ENCODE measurements at regions not wholly inside any gene's neighbourhood (a gene's known extent, or its start where the extent isn't known, plus 50 kb on each side); places are given as distances from the start of the nearest gene placed in this dataset.
"Not testable (repeated sequence)": the region's sequence is repeated elsewhere in the genome, so short reads cannot be mapped to it uniquely, and the experiment has no call there.

DNA sequence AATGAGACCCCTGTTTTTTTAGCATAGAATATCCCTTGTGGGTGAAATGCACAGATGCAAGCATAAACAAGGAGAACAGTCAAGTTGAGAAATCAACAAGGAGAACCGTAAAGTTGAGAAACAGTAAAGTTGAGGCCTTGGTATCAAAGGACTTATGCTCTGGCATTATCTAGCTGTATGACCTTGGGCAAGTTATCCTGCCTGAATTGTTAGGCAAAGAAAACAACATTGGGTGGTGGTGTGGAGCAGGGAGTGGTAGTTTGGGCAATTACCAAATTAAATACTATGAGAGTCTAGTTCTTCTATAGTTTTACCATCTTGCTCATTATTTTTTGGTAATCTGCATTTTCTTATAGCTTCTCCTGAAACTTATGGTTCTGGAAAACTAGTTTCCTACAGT, 573.4 kb upstream of the ARPP21 start:
- DNase-seq, result no peak

DNA sequence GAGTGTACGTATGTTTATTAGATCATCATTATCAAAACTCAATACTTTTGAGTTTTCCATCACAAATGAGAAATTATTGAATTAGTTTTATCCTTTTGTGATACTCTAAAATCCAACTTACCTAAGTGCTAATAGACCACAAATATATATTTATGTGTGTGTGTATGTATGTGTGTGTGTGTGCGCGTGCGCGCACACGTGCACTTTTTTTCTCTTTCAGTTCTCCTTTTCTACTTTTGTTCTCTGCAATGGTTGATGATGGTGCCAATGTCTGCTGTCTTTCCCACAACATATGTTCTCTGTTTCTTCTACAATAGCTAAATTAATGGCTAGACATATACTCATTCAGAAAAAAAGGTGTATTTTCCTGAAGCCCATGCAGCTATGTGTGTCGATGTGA, 571.6 kb upstream of the ARPP21 start:
- no peak for DNase-seq

DNA sequence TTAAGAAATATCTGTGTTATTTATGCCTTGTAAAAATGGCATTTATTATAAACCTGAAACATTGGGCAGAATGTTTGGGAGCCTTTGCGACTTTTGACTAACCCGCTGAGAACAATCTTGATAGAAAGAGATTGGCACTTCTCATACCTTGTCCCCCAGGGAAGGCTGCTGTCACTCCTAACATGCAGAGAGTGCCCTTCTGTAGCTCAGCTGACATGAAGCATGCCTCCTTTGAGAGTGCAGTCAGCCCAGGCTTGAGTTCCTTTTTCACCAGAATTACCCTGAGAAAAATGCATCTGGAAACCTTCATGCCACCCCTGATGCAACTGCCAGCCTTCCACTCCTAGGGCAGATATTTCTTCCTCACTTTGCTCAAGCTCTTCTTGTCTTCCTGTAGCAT, 569.2 kb upstream of the ARPP21 start:
- no peak for DNase-seq

DNA sequence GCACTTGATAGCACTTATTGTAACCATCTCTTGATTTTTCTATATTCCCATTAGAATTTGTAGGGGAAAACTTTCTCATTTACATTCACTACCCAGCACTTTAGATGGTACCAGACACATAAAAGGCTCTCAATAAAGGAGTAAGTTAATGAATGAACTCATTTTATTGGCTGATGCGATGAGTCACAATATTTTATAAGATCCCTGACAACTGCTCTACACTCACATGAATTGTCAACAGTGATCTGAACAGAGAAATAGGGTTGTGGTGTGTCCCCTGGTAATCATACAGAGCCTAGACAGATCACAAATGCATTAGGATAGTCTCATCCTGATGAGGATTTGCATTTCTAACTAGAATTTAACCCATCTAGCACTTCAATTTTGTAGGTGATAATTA, 567.6 kb upstream of the ARPP21 start:
- no peak for DNase-seq

DNA sequence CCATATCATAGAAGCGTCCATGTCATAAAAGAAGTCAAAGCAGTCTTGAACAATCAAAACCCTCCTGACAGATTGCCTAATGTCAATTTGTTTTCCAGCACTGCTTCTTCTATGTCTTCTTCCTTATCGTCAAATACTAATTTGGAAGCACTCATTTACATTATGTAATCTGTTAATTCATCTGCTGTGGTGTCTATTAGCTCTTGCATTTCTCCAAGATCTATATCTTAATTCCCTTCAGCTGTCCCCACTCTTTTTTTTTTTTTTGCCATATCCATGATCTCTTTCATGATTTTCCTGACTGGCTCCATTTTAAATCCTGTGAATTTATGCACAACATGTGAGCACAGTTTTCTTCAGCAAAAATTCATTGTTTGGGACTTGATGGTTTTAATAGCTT, 560.5 kb upstream of the ARPP21 start:
- DNase-seq, result no peak

DNA sequence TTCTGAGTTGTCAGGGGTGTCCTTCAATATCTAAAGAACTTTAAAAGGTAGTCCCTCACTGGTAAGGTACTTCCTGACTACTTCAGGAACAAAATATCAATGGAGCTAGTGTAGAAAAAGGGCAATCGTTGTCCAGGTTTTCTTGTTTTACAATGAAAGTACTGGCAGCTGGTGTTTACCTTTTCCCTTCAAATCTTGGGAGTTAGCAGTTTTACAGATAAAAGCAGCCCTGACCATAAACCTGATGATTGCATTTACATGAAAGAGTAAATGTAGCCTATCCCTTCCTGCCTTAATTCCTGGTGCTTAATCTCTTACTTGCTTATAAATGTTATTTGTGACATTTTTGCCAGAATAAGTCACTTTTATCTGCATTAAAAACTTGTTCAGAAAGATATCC, 559.9 kb upstream of the ARPP21 start:
- no peak for DNase-seq

DNA sequence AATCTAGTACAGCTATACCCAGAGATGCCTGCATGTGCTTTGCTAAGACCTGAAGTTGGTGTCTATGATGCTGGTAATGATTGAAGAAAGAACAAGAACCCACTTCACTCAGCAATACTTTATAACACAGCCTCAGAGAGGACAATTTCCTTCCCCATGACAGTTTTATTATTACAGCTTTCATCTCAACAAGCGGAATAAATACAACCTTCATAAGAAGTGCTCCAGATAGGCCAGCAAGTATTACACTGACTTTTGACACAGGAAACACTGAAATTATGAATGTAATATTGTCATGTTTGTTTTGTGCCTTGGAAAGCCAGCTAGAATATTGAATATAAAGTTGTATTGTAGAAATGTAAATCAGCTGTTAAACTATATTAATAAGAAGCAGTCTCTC, 557.4 kb upstream of the ARPP21 start:
- DNase-seq, result no peak

DNA sequence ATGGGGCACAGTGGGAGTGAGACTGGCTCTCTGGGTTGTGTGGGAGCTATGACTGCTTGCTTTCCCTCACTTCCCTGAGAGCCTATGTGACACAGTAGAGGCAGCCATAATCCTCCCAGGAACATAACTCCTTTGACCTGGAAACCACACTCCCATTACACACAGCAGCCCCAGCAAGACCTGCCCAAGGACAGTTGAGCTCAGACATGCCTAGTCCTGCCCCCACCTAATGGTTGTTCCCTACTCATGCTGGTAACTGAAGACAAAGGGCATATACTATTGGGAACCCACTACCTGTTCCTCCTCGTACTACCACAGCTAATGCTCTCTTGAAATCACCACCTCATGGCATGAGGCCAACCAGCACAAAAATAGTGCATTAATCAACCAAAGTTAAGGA, 550.4 kb upstream of the ARPP21 start:
- no peak for DNase-seq

DNA sequence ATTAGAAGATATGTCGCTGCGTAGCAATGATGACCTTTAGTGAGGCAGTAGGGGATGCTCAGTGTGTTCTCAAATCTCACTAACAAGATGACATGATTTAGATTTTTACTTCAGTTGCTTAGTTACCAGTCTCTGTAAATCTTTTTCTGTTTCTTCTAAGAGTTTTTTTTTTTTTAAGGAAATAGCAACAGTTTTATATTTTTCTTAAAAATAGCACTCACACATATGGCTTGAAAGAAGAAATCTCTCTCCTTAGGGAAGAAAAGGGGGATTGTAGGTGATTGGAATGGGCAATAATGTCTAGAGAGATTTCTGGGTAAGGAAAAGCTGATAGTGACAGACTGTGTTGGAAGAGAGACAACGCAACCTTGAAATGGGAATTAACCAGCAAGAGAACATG, 524.6 kb upstream of the ARPP21 start:
- DNase-seq, result no peak

DNA sequence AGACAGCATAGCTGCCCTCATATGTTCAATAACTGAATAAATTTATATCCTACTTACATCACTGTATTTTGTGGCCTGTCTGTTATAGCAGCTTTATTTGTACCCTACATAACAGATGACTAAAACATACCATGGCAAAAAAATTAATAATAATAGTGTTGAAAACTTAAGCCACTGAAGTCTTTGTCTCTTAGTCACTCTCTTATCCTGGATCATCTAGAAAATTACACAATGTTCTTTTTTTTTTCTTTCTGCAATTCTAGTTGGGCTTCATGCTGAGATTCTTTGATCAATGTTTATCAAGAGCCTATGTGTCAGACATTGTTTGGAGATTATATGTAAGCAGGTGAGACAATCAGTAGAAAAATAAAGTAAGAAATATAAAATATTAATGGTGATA, 519.3 kb upstream of the ARPP21 start:
- DNase-seq, result no peak

DNA sequence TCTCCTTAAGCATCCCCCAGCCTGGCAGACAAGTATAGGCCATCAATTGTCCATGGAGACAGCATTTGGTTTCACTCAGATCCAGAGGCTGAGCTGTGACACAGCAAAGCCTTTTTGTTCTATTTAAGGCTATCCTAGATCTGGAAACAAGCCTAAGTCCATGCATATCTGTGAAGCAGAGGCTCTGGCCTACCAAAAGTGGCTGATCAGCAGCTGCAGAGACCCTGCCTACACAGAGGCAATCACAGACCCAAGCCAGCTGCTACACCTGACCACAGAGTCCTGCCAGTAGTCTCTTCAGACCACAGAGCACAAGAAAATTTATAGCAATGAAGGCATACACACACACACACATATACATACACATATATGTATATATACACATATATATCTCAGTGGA, 501.7 kb upstream of the ARPP21 start:
- DNase-seq, result peak; percentile 20

DNA sequence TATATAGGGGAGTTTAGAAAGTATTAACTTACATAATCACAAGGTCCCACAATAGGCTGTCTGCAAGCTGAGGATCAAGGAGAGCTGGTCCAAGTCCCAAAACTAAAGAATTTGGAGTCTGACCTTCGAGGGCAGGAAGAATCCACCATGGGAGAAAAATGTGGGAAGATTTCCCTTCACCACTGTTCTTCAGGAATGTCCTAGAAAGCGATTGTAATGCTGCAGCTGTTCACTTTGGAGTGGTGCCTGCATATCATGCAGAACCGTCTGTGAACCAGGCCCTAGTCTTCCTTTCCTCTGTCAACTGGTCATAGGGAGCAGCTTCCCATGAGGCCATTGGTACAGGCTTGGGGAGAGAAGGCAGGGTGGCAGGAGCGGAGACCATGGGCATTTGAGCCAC, 497.9 kb upstream of the ARPP21 start:
- DNase-seq, result no peak

DNA sequence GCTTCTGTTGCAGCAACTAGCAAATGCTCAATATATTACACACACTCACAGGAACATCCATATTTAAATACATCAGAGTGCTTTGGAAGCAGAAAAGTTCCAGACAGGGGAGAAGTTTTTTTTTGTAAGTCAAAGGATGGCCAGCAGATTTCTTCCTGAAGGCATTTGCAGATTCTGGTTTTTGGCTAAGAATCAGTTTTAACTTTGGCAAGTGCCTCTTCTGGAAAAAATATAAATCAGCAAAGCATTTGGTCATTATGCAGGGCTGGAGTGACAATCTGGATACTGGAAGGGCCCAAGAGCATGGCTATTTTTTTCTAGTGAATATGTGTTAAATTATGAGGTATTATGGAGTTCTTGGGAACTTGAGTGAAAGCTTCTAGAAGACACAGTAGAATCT, 495.3 kb upstream of the ARPP21 start:
- DNase-seq, result no peak

DNA sequence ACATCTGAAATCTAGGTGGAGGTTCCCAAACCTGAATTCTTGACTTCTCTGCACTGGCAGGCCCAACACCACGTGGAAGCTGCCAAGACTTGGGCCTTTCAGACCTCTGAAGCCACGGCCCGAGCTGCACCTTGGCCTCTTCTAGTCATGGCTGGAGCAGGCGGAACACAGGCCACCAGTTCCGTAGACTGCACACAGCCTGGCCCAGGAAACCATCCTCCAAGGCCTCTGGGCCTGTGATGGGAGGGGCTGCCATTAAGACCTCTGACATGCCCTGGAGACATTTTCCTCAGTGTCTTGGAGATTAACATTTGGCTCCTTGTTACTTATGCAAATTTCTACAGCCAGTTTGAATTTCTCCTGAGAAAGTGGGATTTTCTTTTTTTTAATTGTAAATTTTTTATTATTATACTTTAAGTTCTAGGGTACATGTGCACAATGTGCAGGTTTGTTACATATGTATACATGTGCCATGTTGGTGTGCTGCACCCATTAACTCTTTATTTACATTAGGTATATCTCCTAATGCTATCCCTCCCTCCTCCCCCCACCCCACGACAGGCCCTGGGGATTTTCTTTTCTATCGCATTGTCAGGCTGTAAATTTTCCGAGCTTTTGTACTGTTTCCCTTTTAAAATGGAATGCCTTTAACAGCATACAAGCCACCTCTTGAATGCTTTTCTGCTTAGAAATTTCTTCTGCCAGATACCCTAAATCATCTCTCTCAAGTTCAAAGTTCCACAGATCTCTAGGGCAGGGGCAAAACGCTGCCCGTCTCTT, 492.9 kb upstream of the ARPP21 start:
- not testable (repeated sequence) for DNase-seq

DNA sequence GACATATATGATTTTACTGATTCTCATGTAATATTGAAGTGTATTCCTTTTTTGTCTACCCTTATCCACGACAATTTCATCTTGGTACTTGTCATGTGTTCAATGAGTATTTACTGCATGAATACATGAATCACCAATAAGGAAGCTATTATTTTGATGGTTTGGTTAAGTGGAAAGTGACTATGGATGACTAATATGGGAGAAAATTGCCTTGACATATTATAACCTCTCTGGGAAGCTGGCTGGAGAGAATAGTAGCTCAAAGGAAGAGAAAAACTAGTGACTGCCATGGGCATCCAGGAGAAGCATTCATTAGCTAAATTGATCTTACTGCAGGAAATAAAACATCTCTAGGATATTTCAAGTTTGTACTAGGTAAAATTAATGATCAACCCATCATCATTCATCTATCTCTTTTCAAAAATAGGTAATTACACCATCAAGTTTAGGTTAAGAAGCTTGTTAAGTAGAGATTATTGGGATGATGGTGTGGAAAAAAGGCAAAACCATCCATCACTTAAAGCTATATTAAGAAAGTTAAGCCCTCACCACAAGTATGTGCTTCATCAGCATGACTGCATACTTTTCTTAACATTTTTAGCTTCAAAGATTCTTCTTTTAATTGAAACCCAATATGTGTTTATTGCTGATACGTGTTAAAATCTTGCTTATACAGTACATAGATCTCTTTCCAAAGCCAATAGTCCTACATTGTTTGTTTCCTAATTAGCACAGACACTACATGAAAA, 455.2 kb upstream of the ARPP21 start:
- no peak for DNase-seq

DNA sequence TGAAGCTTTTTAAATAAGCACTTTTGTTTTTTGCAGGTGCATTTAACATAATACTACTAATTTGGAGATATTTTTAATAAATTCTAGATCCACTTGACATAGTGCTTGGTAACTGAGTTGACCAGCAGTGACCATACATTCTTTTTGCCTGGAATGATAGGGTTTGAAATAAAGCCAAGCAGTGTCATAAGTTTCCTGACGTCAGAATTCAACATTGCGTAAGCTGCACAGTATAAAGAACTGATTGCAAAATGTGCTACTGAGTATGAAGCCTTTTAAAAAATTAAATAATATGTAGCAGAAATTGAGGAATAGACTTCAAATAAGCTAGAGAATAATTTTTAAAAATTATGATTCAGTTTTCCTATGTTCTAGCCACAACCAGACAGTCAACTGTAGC, 454.6 kb upstream of the ARPP21 start:
- DNase-seq, result no peak

DNA sequence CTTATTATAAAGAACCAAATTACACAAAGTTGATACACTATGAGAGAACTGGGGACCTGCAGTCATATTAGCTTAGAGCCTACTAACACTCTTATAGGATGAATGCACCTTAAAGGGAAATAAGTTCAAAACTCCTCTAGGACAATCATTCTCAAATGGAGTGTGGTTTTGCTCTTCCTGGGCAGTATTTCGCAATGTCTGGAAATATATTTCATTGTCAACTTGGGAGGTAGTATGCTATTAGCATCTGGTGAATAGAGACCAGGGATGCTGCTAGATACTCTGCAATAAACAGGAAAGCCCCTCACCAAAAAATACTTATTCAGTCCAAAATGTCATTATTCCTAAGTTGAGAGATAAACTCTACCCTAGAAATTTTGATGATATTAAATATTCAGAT, 451.4 kb upstream of the ARPP21 start:
- no peak for DNase-seq

DNA sequence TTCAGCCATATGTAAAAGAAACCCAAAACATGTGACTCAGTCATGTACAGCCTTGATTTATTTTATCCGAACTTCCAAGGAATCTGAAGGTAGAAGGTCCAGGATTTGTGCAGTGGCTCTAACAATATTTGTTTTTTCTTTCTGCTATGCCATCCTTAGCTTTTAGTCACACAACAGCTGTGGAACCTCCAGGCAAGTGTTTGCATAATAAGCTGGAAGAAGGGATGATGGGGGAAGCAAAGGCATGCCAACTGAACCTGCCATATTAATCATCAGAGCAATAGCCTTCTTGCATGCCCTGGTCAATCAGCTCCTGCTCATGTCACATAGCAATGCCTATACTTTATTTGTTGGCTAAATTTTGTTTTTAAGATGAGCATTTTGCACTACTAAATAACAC, 444.7 kb upstream of the ARPP21 start:
- no peak for DNase-seq

DNA sequence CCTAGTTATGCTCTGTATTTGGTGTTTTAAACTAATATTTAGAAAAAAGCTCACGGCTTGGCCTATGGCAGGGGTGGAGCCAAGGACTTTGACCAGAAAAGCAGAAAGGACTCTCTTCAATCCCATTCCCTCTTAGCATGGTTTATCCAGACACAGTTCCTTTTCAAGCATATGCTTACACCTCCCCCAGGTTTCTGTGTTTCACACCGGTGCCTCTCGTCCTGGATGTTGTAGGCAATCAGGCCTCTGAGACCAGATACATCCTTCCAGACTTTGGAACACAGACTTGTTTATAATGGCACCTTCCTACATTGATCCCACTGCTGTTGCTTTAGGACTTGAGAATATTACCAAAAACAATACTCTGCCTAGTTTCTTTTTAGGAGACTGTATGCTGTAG, 440.5 kb upstream of the ARPP21 start:
- no peak for DNase-seq

DNA sequence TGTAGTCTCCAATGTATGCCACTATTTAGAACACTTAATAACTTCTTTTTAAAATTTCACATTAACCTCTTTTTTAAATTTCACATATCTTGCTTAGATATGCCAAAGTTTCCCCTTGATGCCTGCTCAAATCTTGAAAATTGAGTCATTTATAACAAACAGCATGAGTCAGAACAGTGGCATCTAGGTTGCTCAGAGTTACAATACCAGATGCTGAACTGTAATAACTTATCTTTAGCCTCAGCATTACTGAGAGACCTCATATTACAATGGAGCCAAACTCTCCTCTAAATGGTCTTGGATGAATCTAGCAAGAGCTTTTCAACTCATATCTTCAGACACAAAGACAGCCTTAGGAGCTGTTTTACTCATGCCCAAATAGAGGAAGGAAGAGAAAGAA, 439.3 kb upstream of the ARPP21 start:
- DNase-seq, result no peak

DNA sequence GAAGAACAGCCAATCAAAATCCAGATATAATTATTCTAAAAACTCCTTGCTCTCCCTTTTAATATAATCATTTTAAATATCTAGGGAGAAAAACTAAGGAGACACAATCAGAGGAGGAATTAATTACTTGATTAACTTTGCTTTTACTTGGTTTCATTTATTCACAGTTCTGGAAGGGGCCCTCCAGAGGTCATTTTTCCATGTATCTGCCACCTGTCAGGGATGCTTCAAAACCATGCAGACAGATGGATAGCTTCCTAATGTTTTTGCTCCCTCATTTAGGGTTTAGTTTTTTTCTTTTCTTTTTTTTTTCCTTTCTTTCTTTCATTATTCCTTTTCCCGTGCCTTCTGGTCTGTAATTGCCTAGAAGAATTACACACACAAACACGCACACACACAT, 438.1 kb upstream of the ARPP21 start:
- DNase-seq, result no peak

DNA sequence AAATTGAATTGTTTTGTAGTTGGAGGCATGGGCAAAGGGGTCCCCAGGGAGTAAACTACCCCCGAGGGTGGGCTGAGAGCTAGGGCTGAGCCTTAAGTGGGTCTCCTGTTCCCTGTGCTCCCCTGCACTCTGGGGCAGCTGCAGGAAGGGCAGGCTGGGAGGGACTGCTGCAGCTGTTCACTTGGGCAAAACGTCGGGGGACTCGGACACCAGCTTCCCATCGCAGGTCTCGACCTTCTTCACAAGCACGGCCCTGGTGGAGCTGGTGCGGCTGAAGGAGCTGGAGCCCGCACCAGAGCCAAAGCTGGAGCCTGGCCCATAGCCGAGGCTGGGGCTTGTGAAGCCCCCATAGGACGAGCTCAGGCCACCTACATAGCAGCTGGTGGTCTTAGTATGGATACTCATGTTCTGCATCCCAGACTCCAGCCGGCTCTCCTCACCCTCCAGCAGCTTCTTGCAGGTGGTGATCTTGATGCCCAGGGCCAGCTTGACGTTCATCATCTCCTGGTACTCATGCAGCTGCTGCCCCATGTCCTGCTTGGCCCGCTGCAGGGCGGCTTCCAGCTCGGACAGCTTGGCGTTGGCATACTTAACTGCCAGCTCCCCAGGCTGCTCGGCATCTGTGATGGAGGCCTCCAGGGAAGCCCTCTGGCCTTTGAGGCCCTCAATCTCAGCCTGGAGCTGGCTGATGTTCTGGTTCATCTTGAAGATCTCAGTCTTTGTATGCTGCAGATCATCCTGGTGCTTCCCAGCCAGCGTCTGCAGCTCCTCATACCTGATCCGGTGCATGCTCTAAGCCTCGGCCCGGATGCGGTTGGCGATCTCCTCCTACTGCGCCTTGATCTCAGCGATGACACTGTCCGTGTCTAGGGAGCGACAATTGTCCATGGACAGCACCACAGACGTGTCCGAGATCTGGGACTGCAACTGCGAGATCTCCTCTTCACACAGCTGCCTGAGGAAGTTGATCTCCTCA, 423.5 kb upstream of the ARPP21 start:
- DNase-seq, result no peak

DNA sequence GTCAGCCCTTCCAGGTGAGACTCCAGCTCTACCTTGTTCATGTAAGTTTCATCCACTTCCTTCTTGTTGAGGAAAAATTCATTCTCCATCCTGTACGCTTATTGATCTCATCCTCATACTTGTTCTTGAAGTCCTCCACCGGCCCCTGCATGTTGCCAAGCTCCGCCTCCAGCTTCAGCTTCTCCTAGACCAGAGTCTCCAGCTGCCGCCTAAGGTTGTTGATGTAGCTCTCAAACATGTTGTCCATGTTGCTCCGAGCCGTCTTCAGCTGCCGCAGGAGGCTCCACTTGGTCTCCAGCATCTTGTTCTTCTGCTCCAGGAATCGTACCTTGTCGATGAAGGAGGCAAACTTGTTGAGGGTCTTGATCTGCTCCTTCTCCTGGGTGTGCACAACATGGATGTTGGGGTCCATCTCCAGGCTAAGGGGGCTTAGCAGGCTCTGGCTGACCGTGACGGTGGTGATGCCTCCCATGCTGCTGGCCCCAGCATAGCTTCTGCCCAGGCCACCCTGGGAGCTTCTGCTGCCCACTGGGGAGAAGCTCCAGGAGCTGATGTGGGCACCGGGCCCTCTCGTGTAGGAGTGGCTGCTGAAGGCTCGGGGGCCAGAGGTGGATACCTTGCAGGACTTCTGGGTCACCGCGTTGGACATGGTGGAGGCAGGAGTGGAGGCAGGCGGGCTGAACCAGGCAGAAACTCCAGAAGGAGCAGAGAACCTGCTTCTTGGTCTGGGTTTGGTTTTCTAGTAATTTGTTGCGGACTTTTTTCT, 422.6 kb upstream of the ARPP21 start:
- no peak for DNase-seq
